HG03521 (cell line): ENCODE measurements at regions not wholly inside any gene's neighbourhood (a gene's known extent, or its start where the extent isn't known, plus 50 kb on each side); places are given as distances from the start of the nearest gene placed in this dataset.
"Not testable (repeated sequence)": the region's sequence is repeated elsewhere in the genome, so short reads cannot be mapped to it uniquely, and the experiment has no call there.

Source experiments
- ATAC-seq: cut with Tn5 transposase; IDR thresholded peaks from one replicate; pipeline ENCODE4 v1.9.1; 2021; ENCODE audit warnings: mild to moderate bottlenecking, moderate library complexity; ENCODE audit not compliant: unreplicated experiment

DNA sequence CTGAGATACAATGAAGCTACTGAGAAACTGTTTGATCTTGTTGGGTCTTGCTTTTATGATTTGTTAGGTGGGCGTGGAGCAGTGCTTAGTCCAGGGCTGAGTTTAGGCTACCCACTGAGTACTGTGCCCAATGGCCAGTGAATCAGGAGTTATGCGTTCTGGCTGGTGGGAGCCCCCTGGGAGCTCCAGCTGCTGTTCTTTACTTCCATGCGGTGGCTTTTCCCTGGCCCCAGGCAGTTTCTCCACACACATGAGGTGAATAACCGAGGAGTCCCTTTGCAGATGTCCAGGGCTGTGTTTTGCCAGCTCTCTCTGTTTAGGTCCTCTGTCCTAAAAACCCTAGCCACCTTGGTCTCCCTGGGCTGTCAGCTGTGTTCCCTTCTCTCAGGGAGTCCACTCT is 106.5 kb downstream of the KLF13 start:
- no peak for ATAC-seq

DNA sequence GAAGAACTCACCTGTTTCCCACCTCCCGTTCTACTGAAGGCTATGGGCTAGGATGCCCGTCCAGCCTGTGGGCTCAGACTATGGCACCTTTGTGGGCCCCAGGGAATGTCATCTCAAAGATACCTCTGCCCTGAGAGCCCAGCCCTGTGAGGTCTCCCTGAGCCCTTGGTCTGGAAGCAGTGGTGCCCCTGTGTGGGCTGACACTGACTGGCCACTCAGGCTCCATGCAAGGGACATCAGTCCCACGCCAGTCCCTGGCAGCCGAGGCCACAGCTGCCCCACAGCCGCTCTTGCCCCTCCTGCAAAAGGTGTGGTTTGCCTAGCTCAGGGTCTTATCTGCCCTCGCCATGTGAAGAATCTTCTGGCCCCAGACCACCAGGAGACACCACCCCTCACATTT is 106.9 kb downstream of the KLF13 start:
- no peak for ATAC-seq

GRCh38 chr15:31434275-31434587 is 107.6 kb downstream of the KLF13 start:
- no peak for ATAC-seq

DNA sequence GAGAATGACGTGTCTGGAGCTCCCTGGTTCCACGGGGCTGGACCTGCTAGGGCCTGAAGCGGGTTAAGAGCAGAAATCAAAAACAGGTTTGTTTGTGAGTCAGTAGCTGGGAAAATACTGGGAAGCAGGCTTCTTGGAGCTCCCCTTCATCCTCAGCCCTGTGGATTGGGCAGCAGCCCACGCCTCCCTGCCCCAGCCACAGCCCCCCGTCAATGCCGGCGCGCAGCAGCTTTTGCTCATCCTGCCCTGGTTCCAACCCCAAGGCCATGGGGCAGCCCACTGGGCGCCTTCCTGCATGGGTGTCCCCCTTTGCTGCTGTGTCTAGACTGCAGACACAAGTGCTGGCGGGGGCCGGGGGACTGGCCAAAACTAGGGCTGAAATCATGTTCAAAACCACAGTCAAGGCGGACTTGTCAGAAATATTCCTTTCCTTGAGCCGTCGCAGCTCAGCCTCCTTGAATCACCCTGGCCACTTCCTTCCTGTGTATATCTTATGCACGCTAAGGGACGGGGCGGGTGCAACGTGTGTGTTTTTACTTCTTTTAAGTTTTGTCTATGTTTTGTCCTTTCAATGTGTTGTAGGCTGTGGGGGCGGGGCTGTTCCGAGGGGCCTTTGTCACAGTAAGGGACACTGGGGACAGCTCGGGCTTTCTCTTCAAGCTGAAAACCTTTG is 108.1 kb downstream of the KLF13 start:
- peak; percentile 38 for ATAC-seq

GRCh38 chr15:31435261-31435911 is 108.8 kb downstream of the KLF13 start:
- ATAC-seq: peak; percentile 49

- ATAC-seq: no peak
Measured at GRCh38 chr15:31435912-31436628, 109.4 kb downstream of the KLF13 start.

DNA sequence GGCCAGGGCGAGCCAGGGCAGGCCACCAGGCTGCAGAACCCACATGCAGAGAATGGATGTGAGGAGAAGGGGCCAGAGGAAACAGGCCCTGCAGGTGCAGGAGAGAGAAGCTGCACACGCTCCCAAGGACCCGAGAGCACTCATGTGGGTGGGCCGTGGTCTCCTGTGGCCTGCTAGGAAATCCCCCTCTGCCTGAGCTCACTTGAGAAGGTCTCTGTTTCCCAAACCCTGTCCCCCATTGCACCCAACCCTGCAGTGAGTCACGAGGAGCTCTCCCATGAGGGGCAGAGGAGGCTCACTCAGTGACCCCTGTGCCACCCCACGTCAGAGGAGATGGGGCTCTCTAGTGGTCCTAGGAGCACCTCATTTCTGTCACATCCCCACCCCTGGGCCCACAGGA is 111.1 kb downstream of the KLF13 start:
- no peak for ATAC-seq

GRCh38 chr15:31438601-31439265 is 112.1 kb downstream of the KLF13 start:
- no peak for ATAC-seq

- ATAC-seq: no peak
Measured at GRCh38 chr15:31439328-31439727, 112.7 kb downstream of the KLF13 start.

- not testable (repeated sequence) for ATAC-seq
Measured at GRCh38 chr15:31440216-31440615, 113.6 kb downstream of the KLF13 start.

GRCh38 chr15:31440754-31441311 is 114.2 kb downstream of the KLF13 start:
- ATAC-seq: no peak

DNA sequence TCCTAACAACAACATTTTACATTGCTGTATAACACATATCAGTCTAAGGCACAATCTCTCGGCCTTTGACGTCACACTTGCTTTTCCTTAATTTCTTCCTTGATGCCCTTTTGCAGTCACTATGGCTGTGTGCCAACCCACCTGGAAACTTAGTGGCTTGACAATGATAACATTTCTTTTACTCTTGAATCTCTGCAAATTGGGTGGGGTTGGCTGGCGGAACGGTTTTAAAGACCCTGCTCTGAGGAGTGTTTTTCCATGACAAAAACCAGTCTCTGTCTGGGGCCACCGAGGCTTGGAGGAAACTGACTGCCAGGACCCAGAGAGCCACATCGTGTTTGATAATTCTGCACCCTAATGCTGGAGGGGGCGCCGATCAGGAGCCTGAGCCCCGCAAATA is 115.6 kb downstream of the KLF13 start:
- ATAC-seq: no peak

DNA sequence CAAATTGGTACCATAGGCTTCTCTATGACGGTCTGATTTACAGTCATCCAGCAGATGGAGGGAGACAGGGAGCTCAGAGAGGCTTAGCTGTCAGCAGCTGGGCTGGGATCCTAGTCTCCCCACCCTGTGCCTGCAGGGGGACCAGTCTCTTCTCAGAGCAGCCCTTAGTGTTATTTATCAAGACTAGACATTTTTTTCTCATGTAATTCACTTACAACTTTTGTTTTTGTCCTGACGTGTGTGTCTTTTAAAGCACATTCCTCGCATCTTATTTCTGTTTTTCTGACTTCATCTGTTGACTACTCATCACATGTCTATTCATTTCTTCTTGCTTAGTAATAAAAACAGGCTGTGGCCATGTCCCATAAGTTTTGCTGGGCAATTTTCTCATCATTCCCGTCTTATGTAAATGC is 116.1 kb downstream of the KLF13 start:
- ATAC-seq: no peak

DNA sequence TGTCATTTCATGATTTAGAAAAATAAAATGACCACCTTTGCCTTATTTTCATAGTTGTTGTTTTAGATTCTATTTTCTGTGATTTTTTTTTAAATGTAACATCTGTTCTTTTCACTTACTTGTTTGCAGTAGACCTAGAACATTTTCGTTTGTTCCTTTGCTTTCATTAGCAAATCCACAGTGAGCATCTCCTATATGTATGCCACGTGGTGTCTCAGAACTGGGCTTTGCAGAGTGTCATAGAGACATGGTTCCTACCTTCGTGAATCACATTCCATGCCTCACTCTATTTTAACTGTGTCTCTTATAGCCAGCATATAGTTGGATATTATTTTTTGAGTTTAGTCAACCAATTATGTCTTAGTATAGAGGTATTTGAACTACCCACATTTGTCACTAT is 118.2 kb downstream of the KLF13 start:
- no peak for ATAC-seq

- ATAC-seq: no peak
Measured at GRCh38 chr15:31446546-31446945, 119.9 kb downstream of the KLF13 start.

GRCh38 chr15:31447931-31448634 is 121.4 kb downstream of the KLF13 start:
- ATAC-seq: no peak

DNA sequence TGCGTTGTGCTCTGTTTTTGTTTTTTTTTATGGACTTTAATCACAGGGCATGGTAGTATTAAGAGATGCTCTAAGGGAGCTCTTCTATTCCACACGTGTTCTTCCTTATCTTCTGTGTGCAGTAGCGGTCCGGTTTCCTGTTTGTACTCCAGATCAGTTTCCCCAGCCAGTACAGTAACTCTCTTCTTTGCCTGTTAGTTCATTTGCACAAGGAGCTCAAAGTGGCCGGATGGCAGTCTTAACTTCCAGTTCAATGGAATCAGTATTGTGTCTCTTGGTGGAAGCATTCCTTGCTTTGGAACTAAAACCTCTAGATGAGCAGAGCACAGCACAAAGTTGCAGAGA is 122.0 kb downstream of the KLF13 start:
- ATAC-seq: no peak

DNA sequence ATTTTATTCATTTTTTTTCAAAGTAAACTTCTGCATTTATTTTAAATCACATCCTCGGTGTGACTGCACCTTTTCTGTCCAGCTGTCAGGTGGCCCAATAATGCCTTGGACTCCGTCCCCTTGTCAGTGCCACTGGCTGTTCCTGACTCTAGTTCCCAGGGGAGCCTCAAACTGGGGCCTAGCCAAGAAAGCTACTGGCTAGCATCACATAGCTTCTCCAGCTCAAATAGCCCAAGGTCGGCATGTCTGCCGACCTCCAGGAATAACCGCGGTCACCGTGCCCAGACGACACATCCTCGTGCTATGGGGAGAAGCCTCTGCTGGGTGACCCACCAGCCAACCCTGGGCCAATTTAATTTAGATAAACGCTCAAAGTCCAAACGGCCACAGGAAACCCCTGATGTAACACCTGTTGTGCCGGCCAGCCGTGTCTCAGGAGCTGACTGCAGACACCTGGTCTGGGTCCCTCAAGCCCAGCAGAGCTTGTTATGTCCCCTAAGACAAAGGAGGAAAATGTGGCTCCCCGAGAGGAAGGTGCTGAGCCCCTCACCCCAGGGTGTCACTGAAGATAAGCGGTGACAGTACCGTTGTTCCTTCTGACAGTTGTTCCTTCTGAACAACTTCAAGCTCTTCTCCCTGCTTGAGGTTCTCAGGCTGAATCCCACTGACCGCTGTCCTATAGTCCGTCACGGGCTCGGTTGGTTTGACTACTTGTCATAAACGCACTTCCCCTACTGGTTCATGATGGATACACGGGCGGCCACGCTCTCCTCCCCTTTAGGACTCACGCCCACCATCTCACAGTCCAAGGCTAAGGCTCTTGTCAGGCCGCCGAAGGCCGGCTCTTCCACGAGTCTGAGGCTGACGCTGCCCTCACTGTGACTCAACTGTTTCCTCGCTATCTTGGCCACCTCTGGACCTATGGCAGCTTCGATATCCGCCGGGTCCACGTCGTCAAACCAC is 126.2 kb downstream of the KLF13 start:
- no peak for ATAC-seq

DNA sequence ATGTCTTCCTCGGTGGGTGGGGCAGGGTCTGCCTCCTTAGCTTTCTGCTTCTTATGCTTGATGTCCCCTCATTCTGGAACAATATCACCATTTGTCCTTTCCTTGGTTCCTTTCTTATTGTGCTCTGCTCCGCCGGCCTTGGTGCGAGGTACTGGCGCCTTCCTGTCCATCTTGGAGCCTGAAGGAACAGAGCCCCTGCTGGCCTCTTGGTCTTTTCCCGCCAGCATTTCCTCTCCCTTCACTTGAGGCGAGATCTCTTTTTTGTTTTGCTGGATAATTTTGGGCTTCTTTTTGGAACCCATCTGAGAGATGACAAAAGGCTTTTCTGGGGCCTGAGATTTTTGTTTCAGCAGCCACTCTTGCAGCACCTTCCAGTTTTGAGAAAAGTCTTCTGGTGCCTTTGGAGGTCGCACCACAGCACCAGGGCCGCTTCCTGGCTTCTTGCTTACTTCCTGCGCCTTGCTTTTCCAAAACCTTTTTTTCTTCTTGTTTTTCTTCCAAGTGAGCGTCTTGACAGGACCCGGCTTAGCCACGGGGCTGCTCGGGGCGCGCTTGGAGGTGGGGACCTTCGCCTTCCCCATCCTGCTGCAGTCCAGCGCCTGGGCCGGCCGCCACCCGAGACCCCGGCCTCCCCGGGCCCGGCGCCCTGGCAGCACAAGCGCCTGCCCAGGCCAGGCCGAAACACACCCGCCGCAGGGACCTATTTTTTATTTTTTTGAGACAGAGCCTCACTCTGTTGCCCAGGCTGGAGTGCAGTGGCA is 127.1 kb downstream of the KLF13 start:
- ATAC-seq: no peak
